ENCODE measurements at regions not wholly inside any gene's neighbourhood (a gene's known extent, or its start where the extent isn't known, plus 50 kb on each side); places are given as distances from the start of the nearest gene placed in this dataset.

- no peak for TF ChIP-seq ZBTB33 (IDR thresholded peaks at IDR 0.05; ENCODE audit: extremely low read depth, insufficient replicate concordance, low read length)
- no peak for TF ChIP-seq EZH2phosphoT487 (IDR thresholded peaks at IDR 0.05; ENCODE audit: borderline replicate concordance)
- no peak for TF ChIP-seq FOSL1 (IDR thresholded peaks at IDR 0.05; ENCODE audit: low read depth)
- TF ChIP-seq CEBPB (IDR thresholded peaks at IDR 0.05; ENCODE audit: low read depth), result no peak
- no peak for TF ChIP-seq TCF7L2 (IDR thresholded peaks at IDR 0.05; ENCODE audit: borderline replicate concordance, extremely low read depth, insufficient read depth, insufficient read length)
- TF ChIP-seq, protein P1, sequence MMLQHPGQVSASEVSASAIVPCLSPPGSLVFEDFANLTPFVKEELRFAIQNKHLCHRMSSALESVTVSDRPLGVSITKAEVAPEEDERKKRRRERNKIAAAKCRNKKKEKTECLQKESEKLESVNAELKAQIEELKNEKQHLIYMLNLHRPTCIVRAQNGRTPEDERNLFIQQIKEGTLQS (IDR thresholded peaks at IDR 0.05), result no peak
- TF ChIP-seq JUND (IDR thresholded peaks at IDR 0.05), result no peak
- no peak for TF ChIP-seq EGR1 (IDR thresholded peaks at IDR 0.05; ENCODE audit: low read depth)
- TF ChIP-seq, protein P2, sequence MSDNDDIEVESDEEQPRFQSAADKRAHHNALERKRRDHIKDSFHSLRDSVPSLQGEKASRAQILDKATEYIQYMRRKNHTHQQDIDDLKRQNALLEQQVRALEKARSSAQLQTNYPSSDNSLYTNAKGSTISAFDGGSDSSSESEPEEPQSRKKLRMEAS (IDR thresholded peaks at IDR 0.05), result no peak
- TF ChIP-seq CBX3 (IDR thresholded peaks at IDR 0.05; ENCODE audit: low read depth), result no peak
These were observed 505.4 kb downstream of the BRD1 start (continued) for GRCh38 chr22:49322231-49322630.

- H2AFZ ChIP-seq (ENCODE audit: low read depth, low read length, poor library complexity, severe bottlenecking), result no peak overlapping the region
- TF ChIP-seq, protein P2 (IDR thresholded peaks at IDR 0.05), result no peak
- TF ChIP-seq SRF (IDR thresholded peaks at IDR 0.05; ENCODE audit: low read depth), result no peak
- TF ChIP-seq, protein P1 (IDR thresholded peaks at IDR 0.05), result no peak
- no peak for TF ChIP-seq ZNF274 (IDR thresholded peaks at IDR 0.05; ENCODE audit: low read depth, low read length)
- no peak for TF ChIP-seq EZH2phosphoT487 (IDR thresholded peaks at IDR 0.05; ENCODE audit: borderline replicate concordance)
- TF ChIP-seq RAD21 (IDR thresholded peaks at IDR 0.05; ENCODE audit: low read depth), result no peak
- no peak for TF ChIP-seq ELF1 (IDR thresholded peaks at IDR 0.05; ENCODE audit: borderline replicate concordance, low read depth)
- no peak for TF ChIP-seq EZH2 (IDR thresholded peaks at IDR 0.05)
- TF ChIP-seq CBX3 (IDR thresholded peaks at IDR 0.05; ENCODE audit: low read depth), result no peak
- no peak for TF ChIP-seq YY1 (IDR thresholded peaks at IDR 0.05; ENCODE audit: extremely low read depth, insufficient replicate concordance, low read depth, low read length)
- TF ChIP-seq ZBTB33 (IDR thresholded peaks at IDR 0.05; ENCODE audit: extremely low read depth, insufficient replicate concordance, low read length), result no peak
- no peak overlapping the region for H3K27ac ChIP-seq (ENCODE audit: low read depth, low read length)
- RAD21 ChIA-PET (ENCODE audit: low non-redundant PET in 1 of 2, low total read pairs in 2 of 2, uncharacterized antibody in 2 of 2, unreplicated experiment in 2 of 2), result no interaction called here
- H3K4me1 ChIP-seq (ENCODE audit: control insufficient read depth in 1 of 2, insufficient read depth in 2 of 2, low read length in 2 of 2), result no peaks in the 10 kb centered on the region
- no peaks in the 10 kb centered on the region for H3K36me3 ChIP-seq (ENCODE audit: control insufficient read depth in 1 of 2, insufficient read depth in 2 of 2, low read length in 2 of 2)
- H3K9ac ChIP-seq (ENCODE audit: low read length), result no peak overlapping the region
- no TSS peak for BruUV-seq (replicated peaks)
- no peaks in the 10 kb centered on the region for H3K79me2 ChIP-seq (ENCODE audit: insufficient read depth, low read length)
- POLR2A ChIA-PET, result no interaction called here
- intact Hi-C loops (cut with micrococcal nuclease), result no loop called here
- DNase-seq (ENCODE audit: low read depth, low spot score) (no peak), ATAC-seq (no peak)
- no peaks in the 10 kb centered on the region for H3K9me2 ChIP-seq (ENCODE audit: insufficient read depth)
- H4K20me1 ChIP-seq (ENCODE audit: insufficient read depth), result no peaks in the 10 kb centered on the region
- no peak overlapping the region for H3K4me3 ChIP-seq (replicated peaks in 1 of 2; ENCODE audit: low read depth in 1 of 2, low read length in 2 of 2)
- H3K9me3 ChIP-seq (ENCODE audit: control insufficient read depth in 1 of 2, insufficient read depth in 1 of 2, low read depth in 1 of 2, low read length in 2 of 2), result no peaks in the 10 kb centered on the region
- CTCF ChIA-PET, result no interaction called here
- peaks cover 59% of the 10 kb centered on the region for H3K27me3 ChIP-seq (ENCODE audit: insufficient read depth, low read length)
- H3K4me2 ChIP-seq (ENCODE audit: low read length), result no peak overlapping the region
These were observed 506.1 kb downstream of the BRD1 start for GRCh38 chr22:49321477-49322055.
